ENCODE measurements at regions not wholly inside any gene's neighbourhood (a gene's known extent, or its start where the extent isn't known, plus 50 kb on each side); places are given as distances from the start of the nearest gene placed in this dataset.

- H3K9me3 Mint-ChIP-seq (ENCODE audit: unreplicated experiment), result no peaks in the 10 kb centered on the region
Measured at GRCh38 chr2:237022533-237022932, 63.2 kb upstream of the COPS8 start.

GRCh38 chr2:237024255-237024654 is 61.4 kb upstream of the COPS8 start:
- H3K27me3 Mint-ChIP-seq (ENCODE audit: unreplicated experiment), result peaks cover 2% of the 10 kb centered on the region
- peaks cover 17% of the 10 kb centered on the region for H3K4me1 Mint-ChIP-seq (ENCODE audit: unreplicated experiment)
- TF ChIP-seq CTCF (IDR thresholded peaks at IDR 0.05), result no peak
- H3K36me3 Mint-ChIP-seq (ENCODE audit: unreplicated experiment), result no peaks in the 10 kb centered on the region
- no peak overlapping the region for H3K4me3 Mint-ChIP-seq (ENCODE audit: unreplicated experiment)
- DNase-seq (ENCODE audit: extremely low spot score, unreplicated experiment), result no peak
- H3K9me3 Mint-ChIP-seq (ENCODE audit: unreplicated experiment), result no peaks in the 10 kb centered on the region
- no peak overlapping the region for H3K27ac Mint-ChIP-seq (ENCODE audit: unreplicated experiment)

More at GRCh38 chr2:237022533-237022932, 63.2 kb upstream of the COPS8 start:
- Mint-ChIP-seq H3K4me1 (ENCODE audit: unreplicated experiment) (peaks cover 22% of the 10 kb centered on the region), H3K36me3 (ENCODE audit: unreplicated experiment) (no peaks in the 10 kb centered on the region), H3K27ac (ENCODE audit: unreplicated experiment) (no peak overlapping the region), H3K27me3 (ENCODE audit: unreplicated experiment) (peaks cover 2% of the 10 kb centered on the region), H3K4me3 (ENCODE audit: unreplicated experiment) (no peak overlapping the region)
- no peak for DNase-seq (ENCODE audit: extremely low spot score, unreplicated experiment)
- TF ChIP-seq CTCF (IDR thresholded peaks at IDR 0.05), result no peak

- DNase-seq (ENCODE audit: extremely low spot score, unreplicated experiment), result no peak
- Mint-ChIP-seq H3K4me3 (ENCODE audit: unreplicated experiment) (no peak overlapping the region), H3K36me3 (ENCODE audit: unreplicated experiment) (no peaks in the 10 kb centered on the region), H3K27ac (ENCODE audit: unreplicated experiment) (no peak overlapping the region), H3K27me3 (ENCODE audit: unreplicated experiment) (peaks cover 2% of the 10 kb centered on the region), H3K4me1 (ENCODE audit: unreplicated experiment) (peaks cover 7% of the 10 kb centered on the region), H3K9me3 (ENCODE audit: unreplicated experiment) (no peaks in the 10 kb centered on the region)
- no peak for TF ChIP-seq CTCF (IDR thresholded peaks at IDR 0.05)
Measured at GRCh38 chr2:237025090-237025865, 60.4 kb upstream of the COPS8 start.

GRCh38 chr2:237026981-237027711 is 58.5 kb upstream of the COPS8 start:
- H3K9me3 Mint-ChIP-seq (ENCODE audit: unreplicated experiment), result no peaks in the 10 kb centered on the region
- TF ChIP-seq CTCF (IDR thresholded peaks at IDR 0.05), result peak; percentile 91
- no peak overlapping the region for H3K27ac Mint-ChIP-seq (ENCODE audit: unreplicated experiment)
- no peak overlapping the region for H3K4me3 Mint-ChIP-seq (ENCODE audit: unreplicated experiment)
- peak; percentile 89 for DNase-seq (ENCODE audit: extremely low spot score, unreplicated experiment)
- H3K4me1 Mint-ChIP-seq (ENCODE audit: unreplicated experiment), result no peaks in the 10 kb centered on the region
- H3K36me3 Mint-ChIP-seq (ENCODE audit: unreplicated experiment), result no peaks in the 10 kb centered on the region
- H3K27me3 Mint-ChIP-seq (ENCODE audit: unreplicated experiment), result peaks cover 2% of the 10 kb centered on the region

GRCh38 chr2:237027712-237028029 is 58.0 kb upstream of the COPS8 start:
- Mint-ChIP-seq H3K4me1 (ENCODE audit: unreplicated experiment) (no peaks in the 10 kb centered on the region), H3K27me3 (ENCODE audit: unreplicated experiment) (peaks cover under 1% of the 10 kb centered on the region), H3K36me3 (ENCODE audit: unreplicated experiment) (no peaks in the 10 kb centered on the region), H3K27ac (ENCODE audit: unreplicated experiment) (no peak overlapping the region), H3K4me3 (ENCODE audit: unreplicated experiment) (no peak overlapping the region), H3K9me3 (ENCODE audit: unreplicated experiment) (no peaks in the 10 kb centered on the region)
- TF ChIP-seq CTCF (IDR thresholded peaks at IDR 0.05), result no peak
- no peak for DNase-seq (ENCODE audit: extremely low spot score, unreplicated experiment)

All from osteocyte (in vitro differentiated cells).